Dedifferentiated amniotic fluid mesenchymal stem cell (primary cell): ENCODE measurements at regions not wholly inside any gene's neighbourhood (a gene's known extent, or its start where the extent isn't known, plus 50 kb on each side); places are given as distances from the start of the nearest gene placed in this dataset.
"Not testable (repeated sequence)": the region's sequence is repeated elsewhere in the genome, so short reads cannot be mapped to it uniquely, and the experiment has no call there.

ENCODE experiments used
- DNase-seq: peaks from one replicate; pipeline ENCODE4 v3.0.0-alpha.2; 2016; ENCODE audit errors: extremely low spot score

- no peak for DNase-seq
These were observed 123.4 kb upstream of the SOD1 start for GRCh38 chr21:31536138-31536537.

- no peak for DNase-seq
These were observed 127.5 kb upstream of the SOD1 start for GRCh38 chr21:31531967-31532366.

GRCh38 chr21:31530897-31531705, 128.4 kb upstream of the SOD1 start:
- DNase-seq, result no peak

- DNase-seq, result no peak
These were observed 129.1 kb upstream of the SOD1 start for GRCh38 chr21:31530364-31530763.

- DNase-seq, result no peak
These were observed 130.1 kb upstream of the SOD1 start for GRCh38 chr21:31529406-31529805.

GRCh38 chr21:31526040-31526439, 133.5 kb upstream of the SOD1 start:
- DNase-seq, result no peak

- DNase-seq, result no peak
These were observed 135.4 kb upstream of the SOD1 start for GRCh38 chr21:31524140-31524539.

GRCh38 chr21:31521515-31521914, 138.0 kb upstream of the SOD1 start:
- DNase-seq, result no peak

- DNase-seq, result no peak
These were observed 138.9 kb upstream of the SOD1 start for GRCh38 chr21:31520561-31521098.

- no peak for DNase-seq
These were observed 140.9 kb upstream of the SOD1 start for GRCh38 chr21:31518580-31518979.

GRCh38 chr21:31517664-31518414, 141.7 kb upstream of the SOD1 start:
- DNase-seq, result no peak

GRCh38 chr21:31515253-31515652, 144.2 kb upstream of the SOD1 start:
- no peak for DNase-seq

GRCh38 chr21:31514598-31514997, 144.9 kb upstream of the SOD1 start:
- no peak for DNase-seq

- not testable (repeated sequence) for DNase-seq
These were observed 146.0 kb upstream of the SOD1 start for GRCh38 chr21:31513541-31513940.

GRCh38 chr21:31511999-31512398, 147.5 kb upstream of the SOD1 start:
- DNase-seq, result not testable (repeated sequence)

- no peak for DNase-seq
These were observed 148.2 kb upstream of the SOD1 start for GRCh38 chr21:31511258-31511657.

- no peak for DNase-seq
These were observed 150.1 kb upstream of the SOD1 start for GRCh38 chr21:31509194-31510017.

- no peak for DNase-seq
These were observed 153.5 kb upstream of the SOD1 start for GRCh38 chr21:31505975-31506374.

- no peak for DNase-seq
These were observed 155.6 kb upstream of the SOD1 start for GRCh38 chr21:31503939-31504338.

- no peak for DNase-seq
These were observed 156.0 kb upstream of the SOD1 start for GRCh38 chr21:31503467-31503866.

GRCh38 chr21:31502537-31503143, 156.9 kb upstream of the SOD1 start:
- DNase-seq, result no peak

GRCh38 chr21:31501926-31502325, 157.6 kb upstream of the SOD1 start:
- DNase-seq, result no peak
